Stimulated activated CD4-positive, alpha-beta T cell treated with anti-CD3 and anti-CD28 coated beads, Interleukin-15, amount 100 ng/mL, for 24 hours (primary cell): ENCODE measurements at regions not wholly inside any gene's neighbourhood (a gene's known extent, or its start where the extent isn't known, plus 50 kb on each side); places are given as distances from the start of the nearest gene placed in this dataset.

Experiments used
- DNase-seq: peaks from one replicate; pipeline ENCODE4 v3.0.0-alpha.2; 2020

GRCh38 chr7:121447243-121447910 is 51.3 kb upstream of the FAM3C start:
- DNase-seq = no peak

GRCh38 chr7:121446526-121446925 is 50.4 kb upstream of the FAM3C start:
- no peak for DNase-seq
